ENCODE measurements at regions not wholly inside any gene's neighbourhood (a gene's known extent, or its start where the extent isn't known, plus 50 kb on each side); places are given as distances from the start of the nearest gene placed in this dataset.

DNA sequence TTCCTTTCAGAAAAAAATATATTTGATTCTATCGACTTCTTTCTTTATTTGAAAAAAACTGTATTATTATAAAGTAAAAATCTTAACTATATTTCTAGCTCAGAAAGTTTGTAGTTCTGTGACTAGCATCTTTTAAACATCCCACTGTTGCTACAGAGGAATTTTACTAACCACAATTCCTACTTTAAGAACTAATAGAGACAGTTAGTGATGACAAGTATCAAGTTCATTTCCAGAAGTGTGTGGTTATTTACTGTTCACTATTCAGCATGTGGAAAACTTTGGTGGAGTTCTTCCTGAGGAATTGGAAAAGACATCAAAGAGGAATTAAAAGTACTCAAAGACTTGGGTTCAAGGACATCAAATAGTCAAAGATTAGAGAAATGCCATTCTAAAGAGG, 524.1 kb upstream of the CBLB start:
- TF ChIP-seq, protein P1, sequence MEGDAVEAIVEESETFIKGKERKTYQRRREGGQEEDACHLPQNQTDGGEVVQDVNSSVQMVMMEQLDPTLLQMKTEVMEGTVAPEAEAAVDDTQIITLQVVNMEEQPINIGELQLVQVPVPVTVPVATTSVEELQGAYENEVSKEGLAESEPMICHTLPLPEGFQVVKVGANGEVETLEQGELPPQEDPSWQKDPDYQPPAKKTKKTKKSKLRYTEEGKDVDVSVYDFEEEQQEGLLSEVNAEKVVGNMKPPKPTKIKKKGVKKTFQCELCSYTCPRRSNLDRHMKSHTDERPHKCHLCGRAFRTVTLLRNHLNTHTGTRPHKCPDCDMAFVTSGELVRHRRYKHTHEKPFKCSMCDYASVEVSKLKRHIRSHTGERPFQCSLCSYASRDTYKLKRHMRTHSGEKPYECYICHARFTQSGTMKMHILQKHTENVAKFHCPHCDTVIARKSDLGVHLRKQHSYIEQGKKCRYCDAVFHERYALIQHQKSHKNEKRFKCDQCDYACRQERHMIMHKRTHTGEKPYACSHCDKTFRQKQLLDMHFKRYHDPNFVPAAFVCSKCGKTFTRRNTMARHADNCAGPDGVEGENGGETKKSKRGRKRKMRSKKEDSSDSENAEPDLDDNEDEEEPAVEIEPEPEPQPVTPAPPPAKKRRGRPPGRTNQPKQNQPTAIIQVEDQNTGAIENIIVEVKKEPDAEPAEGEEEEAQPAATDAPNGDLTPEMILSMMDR (IDR thresholded peaks at IDR 0.05): no peak
- Histone ChIP-seq H3K36me3 (no peaks in the 10 kb centered on the region), H3K9me3 (no peaks in the 10 kb centered on the region), H3K27me3 (no peaks in the 10 kb centered on the region), H3K27ac (no peak overlapping the region), H3K4me3 (no peak overlapping the region), H3K4me1 (peaks cover 0 to 4% (median 0%) of the 10 kb centered on the region in 4 donors)
- intact Hi-C loops (cut with DNase I; ENCODE audit: low total_unique reads): no loop called here
- DNase-seq: no peak

DNA sequence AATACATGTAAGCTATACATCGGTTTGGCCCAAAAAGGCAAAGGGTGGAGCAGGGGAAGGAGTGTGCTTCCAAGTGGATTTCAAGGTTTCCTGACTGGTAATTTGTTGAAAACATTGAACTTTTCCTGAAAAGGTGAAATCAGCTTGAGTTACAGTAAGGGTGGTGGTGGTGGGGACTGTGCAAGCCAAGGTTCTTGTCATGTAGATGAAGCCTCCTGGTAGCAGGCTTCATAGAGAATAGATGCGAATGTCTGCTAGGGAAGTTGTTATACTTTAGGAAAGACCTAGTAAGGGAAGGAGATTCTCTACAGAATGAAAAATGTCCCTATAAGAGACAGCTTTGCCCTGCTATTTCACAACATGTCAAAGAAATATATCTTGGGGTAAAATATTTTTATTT, 528.2 kb upstream of the CBLB start:
- no peaks in the 10 kb centered on the region for H3K27me3 ChIP-seq
- no peaks in the 10 kb centered on the region for H3K36me3 ChIP-seq
- no peak overlapping the region for H3K27ac ChIP-seq
- no peak overlapping the region for H3K4me3 ChIP-seq
- TF ChIP-seq, protein P1 (IDR thresholded peaks at IDR 0.05): no peak
- peaks cover 0 to 7% (median 0%) of the 10 kb centered on the region in 4 donors for H3K4me1 ChIP-seq
- intact Hi-C loops (cut with DNase I; ENCODE audit: low total_unique reads): no loop called here
- DNase-seq: no peak
- H3K9me3 ChIP-seq: no peaks in the 10 kb centered on the region

DNA sequence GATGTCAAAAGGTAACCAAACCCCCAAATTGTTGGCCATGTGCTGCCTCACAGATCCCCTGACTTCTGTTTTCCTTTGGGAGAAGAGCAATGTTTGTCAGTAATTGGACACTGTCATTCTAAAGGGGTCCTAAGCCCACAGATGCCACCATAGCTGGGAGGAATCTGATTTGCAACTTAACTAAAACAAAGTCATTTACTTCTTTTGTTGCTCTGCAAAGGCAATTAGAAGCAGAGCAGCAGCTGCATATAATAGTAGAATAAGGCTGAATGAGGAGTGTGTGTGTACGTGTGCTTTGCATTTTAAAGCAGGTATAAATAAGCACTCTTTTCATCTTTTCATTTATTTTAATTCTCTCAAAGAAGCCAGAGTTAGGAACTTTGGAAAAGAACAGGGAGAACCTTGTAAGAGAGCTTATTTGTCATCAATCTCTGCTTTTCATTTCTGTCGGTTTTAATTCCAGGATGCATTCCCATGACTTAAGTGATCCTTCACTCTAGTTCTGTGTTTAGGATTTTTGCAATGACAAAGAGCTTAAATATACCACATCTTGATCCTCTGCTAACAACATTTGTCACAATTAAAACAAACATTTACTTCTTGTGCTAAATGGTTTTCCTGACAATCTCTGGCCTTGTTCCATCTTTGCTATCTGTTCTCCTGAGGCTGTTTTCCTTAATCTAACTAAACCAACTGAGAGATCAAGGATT, 530.2 kb upstream of the CBLB start:
- Histone ChIP-seq H3K36me3 (no peaks in the 10 kb centered on the region), H3K9me3 (no peaks in the 10 kb centered on the region), H3K27me3 (no peaks in the 10 kb centered on the region), H3K4me1 (peaks cover 0 to 11% (median 0%) of the 10 kb centered on the region in 4 donors), H3K27ac (no peak overlapping the region), H3K4me3 (no peak overlapping the region)
- TF ChIP-seq, protein P1 (IDR thresholded peaks at IDR 0.05): no peak
- no peak for DNase-seq
- intact Hi-C loops (cut with DNase I; ENCODE audit: low total_unique reads): no loop called here

DNA sequence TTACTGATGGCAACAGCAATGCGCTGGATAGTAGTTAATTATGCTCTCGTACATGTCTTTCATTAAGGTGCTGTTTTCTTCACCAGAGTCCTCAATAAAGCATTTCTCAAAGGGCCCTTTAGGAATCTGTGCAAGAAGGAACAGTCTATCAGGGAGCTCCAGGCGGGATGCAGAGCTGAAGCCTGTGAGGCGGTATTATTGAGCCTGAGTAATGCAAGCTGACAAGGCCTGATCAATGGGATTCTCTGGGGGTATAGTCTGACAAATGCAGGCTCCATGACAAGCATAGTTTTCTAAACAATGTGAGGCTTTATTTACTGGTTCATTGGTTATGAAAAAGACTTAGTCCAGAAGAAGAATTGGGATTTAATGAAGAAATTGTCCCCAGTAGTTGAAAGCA, 530.9 kb upstream of the CBLB start:
- DNase-seq: no peak
- Histone ChIP-seq H3K4me1 (peaks cover 0 to 11% (median 0%) of the 10 kb centered on the region in 4 donors), H3K36me3 (no peaks in the 10 kb centered on the region), H3K9me3 (no peaks in the 10 kb centered on the region), H3K27me3 (no peaks in the 10 kb centered on the region), H3K27ac (no peak overlapping the region), H3K4me3 (no peak overlapping the region)
- intact Hi-C loops (cut with DNase I; ENCODE audit: low total_unique reads): no loop called here
- TF ChIP-seq, protein P1 (IDR thresholded peaks at IDR 0.05): no peak

DNA sequence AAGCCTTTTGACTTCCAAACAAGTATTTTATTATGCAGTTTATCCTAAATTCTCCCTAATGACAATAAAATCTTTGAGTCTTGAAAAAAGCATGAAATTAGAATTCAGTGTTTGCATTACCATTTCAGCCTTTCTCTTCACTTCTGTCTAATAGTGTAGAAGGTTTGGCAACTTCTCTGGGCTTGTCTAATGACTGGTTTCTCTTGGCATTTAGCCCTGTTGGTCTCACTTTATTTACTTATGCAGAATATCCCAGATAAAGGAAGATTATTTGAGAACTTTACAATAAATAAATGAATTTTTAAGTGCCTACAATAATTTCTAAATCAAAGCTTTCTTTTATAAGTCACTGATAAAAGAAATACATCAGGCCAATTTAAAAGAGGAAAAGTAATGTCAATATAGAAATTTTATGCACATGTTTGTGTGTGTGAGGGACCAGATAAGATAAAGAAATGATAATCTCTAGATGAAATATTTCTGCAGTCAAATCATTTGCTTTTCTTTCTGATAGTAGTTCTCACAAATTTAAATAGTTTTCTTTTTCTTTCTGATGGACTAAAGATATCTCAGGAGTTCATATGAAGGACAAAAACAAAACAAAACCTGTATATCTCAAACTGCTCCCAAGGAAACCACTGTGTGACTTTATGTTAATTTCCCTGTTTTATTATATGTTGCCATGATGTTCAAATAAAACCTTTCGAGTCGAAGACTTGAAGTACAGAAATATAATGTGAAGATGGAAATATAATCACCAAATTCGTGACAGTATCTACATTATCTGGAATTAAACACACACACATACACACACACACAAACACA, 533.1 kb upstream of the CBLB start:
- no peaks in the 10 kb centered on the region for H3K36me3 ChIP-seq
- H3K4me3 ChIP-seq: no peak overlapping the region
- H3K27ac ChIP-seq: no peak overlapping the region
- H3K27me3 ChIP-seq: no peaks in the 10 kb centered on the region
- peaks cover 0 to 11% (median 0%) of the 10 kb centered on the region in 4 donors for H3K4me1 ChIP-seq
- intact Hi-C loops (cut with DNase I; ENCODE audit: low total_unique reads): no loop called here
- no peak for DNase-seq
- H3K9me3 ChIP-seq: no peaks in the 10 kb centered on the region
- TF ChIP-seq, protein P1 (IDR thresholded peaks at IDR 0.05): no peak

All from tibial artery (tissue), 4 donors.